ENCODE measurements at regions not wholly inside any gene's neighbourhood (a gene's known extent, or its start where the extent isn't known, plus 50 kb on each side); places are given as distances from the start of the nearest gene placed in this dataset.
"Not testable (repeated sequence)": the region's sequence is repeated elsewhere in the genome, so short reads cannot be mapped to it uniquely, and the experiment has no call there.

DNA sequence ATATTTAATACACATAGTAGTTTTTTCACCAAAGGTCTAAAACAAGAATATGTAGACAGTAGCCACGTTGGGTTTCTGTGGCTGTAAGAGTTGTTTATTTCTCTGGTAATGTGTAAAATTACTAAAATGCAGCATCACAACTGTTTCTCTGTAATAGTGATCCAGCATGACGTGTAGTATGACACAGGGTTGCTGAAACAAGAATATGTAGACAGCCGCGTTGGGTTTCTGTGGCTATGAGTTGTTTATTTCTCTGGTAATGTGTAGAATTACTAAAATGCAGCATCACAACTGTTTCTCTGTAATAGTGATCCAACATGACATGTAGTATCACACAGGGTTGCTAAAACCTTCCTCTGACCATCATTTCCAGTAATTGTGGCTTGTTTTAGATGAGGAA is 153.6 kb upstream of the ZNF717 start:
- Mint-ChIP-seq H3K4me3 (ENCODE audit: unreplicated experiment) (no peak overlapping the region), H3K4me1 (ENCODE audit: unreplicated experiment) (no peaks in the 10 kb centered on the region), H3K27ac (ENCODE audit: unreplicated experiment) (no peak overlapping the region), H3K36me3 (ENCODE audit: low read depth, unreplicated experiment) (no peaks in the 10 kb centered on the region), H3K9me3 (ENCODE audit: unreplicated experiment) (no peaks in the 10 kb centered on the region), H3K27me3 (ENCODE audit: unreplicated experiment) (no peaks in the 10 kb centered on the region)
- no peak for DNase-seq (ENCODE audit: low spot score)
- TF ChIP-seq, protein P1, sequence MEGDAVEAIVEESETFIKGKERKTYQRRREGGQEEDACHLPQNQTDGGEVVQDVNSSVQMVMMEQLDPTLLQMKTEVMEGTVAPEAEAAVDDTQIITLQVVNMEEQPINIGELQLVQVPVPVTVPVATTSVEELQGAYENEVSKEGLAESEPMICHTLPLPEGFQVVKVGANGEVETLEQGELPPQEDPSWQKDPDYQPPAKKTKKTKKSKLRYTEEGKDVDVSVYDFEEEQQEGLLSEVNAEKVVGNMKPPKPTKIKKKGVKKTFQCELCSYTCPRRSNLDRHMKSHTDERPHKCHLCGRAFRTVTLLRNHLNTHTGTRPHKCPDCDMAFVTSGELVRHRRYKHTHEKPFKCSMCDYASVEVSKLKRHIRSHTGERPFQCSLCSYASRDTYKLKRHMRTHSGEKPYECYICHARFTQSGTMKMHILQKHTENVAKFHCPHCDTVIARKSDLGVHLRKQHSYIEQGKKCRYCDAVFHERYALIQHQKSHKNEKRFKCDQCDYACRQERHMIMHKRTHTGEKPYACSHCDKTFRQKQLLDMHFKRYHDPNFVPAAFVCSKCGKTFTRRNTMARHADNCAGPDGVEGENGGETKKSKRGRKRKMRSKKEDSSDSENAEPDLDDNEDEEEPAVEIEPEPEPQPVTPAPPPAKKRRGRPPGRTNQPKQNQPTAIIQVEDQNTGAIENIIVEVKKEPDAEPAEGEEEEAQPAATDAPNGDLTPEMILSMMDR (IDR thresholded peaks at IDR 0.05; ENCODE audit: unreplicated experiment) = no peak

DNA sequence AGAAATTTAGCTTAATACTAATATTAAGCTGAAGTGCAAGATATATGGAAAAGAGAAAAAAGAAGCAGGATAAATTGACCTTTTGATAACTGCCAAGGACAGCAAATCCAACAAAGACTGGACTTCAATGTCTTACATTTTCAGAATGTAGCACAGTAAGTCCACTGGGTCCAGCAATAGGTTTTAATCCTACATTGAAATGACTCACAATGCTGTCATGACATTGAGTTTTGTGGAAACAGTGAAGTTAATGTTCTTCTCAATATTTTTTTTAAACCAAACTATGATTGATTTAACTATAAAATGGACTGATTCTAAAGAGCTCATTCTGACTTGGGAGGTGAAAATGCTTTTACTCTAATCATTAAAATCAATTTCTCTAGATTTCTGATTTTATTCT is 166.6 kb upstream of the ZNF717 start:
- no peak for DNase-seq (ENCODE audit: low spot score)
- no peak overlapping the region for H3K4me3 Mint-ChIP-seq (ENCODE audit: unreplicated experiment)

DNA sequence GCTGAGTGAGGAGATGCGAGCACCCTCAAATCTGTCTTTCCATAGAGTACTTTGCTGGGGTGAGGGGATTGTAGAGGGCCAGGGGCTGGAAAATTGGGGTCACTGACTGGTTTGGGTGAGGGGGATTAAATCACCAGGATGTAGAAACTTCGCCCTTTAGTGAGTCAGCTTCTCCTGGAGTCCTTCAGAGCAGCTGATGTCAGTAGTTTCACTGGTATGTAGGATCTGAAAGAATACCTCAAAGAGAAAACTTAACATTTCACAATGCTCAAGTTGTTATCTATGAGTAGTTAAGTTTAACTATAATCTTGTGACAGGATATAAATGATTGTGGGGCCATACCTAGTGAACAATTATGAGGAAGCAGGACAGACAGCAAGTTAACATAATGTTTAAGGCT is 174.7 kb upstream of the ZNF717 start:
- not testable (repeated sequence) for DNase-seq (ENCODE audit: low spot score); H3K36me3 Mint-ChIP-seq (ENCODE audit: low read depth, unreplicated experiment); H3K27ac Mint-ChIP-seq (ENCODE audit: unreplicated experiment); H3K9me3 Mint-ChIP-seq (ENCODE audit: unreplicated experiment); H3K27me3 Mint-ChIP-seq (ENCODE audit: unreplicated experiment); H3K4me3 Mint-ChIP-seq (ENCODE audit: unreplicated experiment); H3K4me1 Mint-ChIP-seq (ENCODE audit: unreplicated experiment)

More for the DNA sequence above, 166.6 kb upstream of the ZNF717 start:
- TF ChIP-seq, protein P1 (IDR thresholded peaks at IDR 0.05; ENCODE audit: unreplicated experiment) = no peak
- Mint-ChIP-seq H3K4me1 (ENCODE audit: unreplicated experiment) (no peaks in the 10 kb centered on the region), H3K27ac (ENCODE audit: unreplicated experiment) (no peak overlapping the region), H3K9me3 (ENCODE audit: unreplicated experiment) (no peaks in the 10 kb centered on the region), H3K27me3 (ENCODE audit: unreplicated experiment) (no peaks in the 10 kb centered on the region), H3K36me3 (ENCODE audit: low read depth, unreplicated experiment) (no peaks in the 10 kb centered on the region)

DNA sequence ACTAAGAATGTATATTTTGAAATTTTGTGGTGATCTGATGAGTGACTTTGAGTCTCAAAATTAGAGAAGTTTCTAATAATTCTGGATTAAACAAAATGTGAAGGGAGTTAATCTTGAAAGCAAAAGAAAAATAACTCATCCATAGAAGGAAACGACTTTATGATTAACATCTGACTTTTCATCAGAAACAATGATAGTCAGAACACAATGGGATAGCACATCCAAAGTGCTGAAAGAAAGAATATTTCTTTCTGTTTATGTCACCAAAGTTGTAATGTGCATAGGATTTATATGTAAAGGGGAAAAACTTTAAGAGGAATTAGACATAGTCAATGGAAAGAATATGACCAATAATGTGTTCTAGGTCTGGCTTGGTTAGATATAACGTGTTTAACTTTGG is 176.7 kb upstream of the ZNF717 start:
- H3K27ac Mint-ChIP-seq (ENCODE audit: unreplicated experiment); H3K9me3 Mint-ChIP-seq (ENCODE audit: unreplicated experiment); H3K27me3 Mint-ChIP-seq (ENCODE audit: unreplicated experiment); H3K4me3 Mint-ChIP-seq (ENCODE audit: unreplicated experiment); H3K36me3 Mint-ChIP-seq (ENCODE audit: low read depth, unreplicated experiment); DNase-seq (ENCODE audit: low spot score); H3K4me1 Mint-ChIP-seq (ENCODE audit: unreplicated experiment): not testable (repeated sequence)

DNA sequence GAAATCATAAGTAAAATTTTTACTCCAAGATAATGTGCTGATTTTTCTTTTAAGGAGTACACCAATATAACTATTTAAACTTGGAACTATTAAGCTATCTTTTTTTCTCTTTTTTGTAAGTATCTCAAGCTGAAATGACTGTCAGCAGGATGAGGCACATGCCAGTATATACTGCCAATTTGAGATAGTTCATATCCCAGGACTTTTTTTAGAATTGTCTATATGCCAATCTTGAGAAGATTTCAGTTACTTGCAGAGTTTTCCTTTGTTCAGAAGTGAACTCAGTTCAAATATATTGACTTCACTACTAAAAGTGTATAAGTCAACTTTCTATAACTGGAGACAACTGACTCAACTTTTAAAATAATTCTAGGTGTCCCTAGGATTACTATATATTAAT is 181.7 kb upstream of the ZNF717 start:
- DNase-seq (ENCODE audit: low spot score) = no peak
- H3K4me1 Mint-ChIP-seq (ENCODE audit: unreplicated experiment) = no peaks in the 10 kb centered on the region
- no peaks in the 10 kb centered on the region for H3K27me3 Mint-ChIP-seq (ENCODE audit: unreplicated experiment)
- H3K27ac Mint-ChIP-seq (ENCODE audit: unreplicated experiment) = no peak overlapping the region
- TF ChIP-seq, protein P1 (IDR thresholded peaks at IDR 0.05; ENCODE audit: unreplicated experiment) = no peak
- no peaks in the 10 kb centered on the region for H3K9me3 Mint-ChIP-seq (ENCODE audit: unreplicated experiment)
- no peaks in the 10 kb centered on the region for H3K36me3 Mint-ChIP-seq (ENCODE audit: low read depth, unreplicated experiment)
- H3K4me3 Mint-ChIP-seq (ENCODE audit: unreplicated experiment) = no peak overlapping the region

DNA sequence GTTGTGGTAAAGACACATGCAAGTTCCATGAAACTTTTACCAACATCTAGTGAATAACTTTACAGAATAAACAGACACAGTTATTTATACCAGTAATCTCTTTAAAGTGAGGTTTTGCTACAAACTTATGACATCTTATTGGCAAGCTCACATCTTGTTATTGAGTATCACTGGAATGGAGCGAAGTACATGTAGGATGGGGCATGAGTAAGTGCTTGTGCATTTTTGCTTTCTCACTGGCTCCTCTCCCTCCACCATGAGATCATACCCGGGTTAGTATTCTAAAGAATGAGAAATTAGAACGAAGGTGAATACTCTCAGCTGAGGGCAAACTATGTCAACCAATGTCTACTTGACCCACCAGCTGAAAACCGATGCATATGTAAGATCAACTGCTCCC is 193.3 kb upstream of the ZNF717 start:
- TF ChIP-seq, protein P1 (IDR thresholded peaks at IDR 0.05; ENCODE audit: unreplicated experiment) = no peak
- no peaks in the 10 kb centered on the region for H3K9me3 Mint-ChIP-seq (ENCODE audit: unreplicated experiment)
- H3K36me3 Mint-ChIP-seq (ENCODE audit: low read depth, unreplicated experiment) = no peaks in the 10 kb centered on the region
- no peak overlapping the region for H3K27ac Mint-ChIP-seq (ENCODE audit: unreplicated experiment)
- DNase-seq (ENCODE audit: low spot score) = no peak
- H3K4me1 Mint-ChIP-seq (ENCODE audit: unreplicated experiment) = no peaks in the 10 kb centered on the region
- no peaks in the 10 kb centered on the region for H3K27me3 Mint-ChIP-seq (ENCODE audit: unreplicated experiment)
- H3K4me3 Mint-ChIP-seq (ENCODE audit: unreplicated experiment) = no peak overlapping the region

All from endothelial cell (in vitro differentiated cells).